Liver (tissue), 8 donors: ENCODE measurements at regions not wholly inside any gene's neighbourhood (a gene's known extent, or its start where the extent isn't known, plus 50 kb on each side); places are given as distances from the start of the nearest gene placed in this dataset.

Experiments
- DNase-seq: peaks from one replicate; pipeline ENCODE4 v3.0.0-alpha.2; 2017; ENCODE audit warnings: low spot score
- H3K27ac ChIP-seq, 2 donors: one replicate each; pipeline ENCODE4 v1.7.0; 2013; ENCODE audit warnings: inconsistent platforms in 2 of 2, low read length in 2 of 2, control low read depth in 1 of 2, low read depth in 1 of 2, mild to moderate bottlenecking in 1 of 2
- H3K27me3 ChIP-seq, 4 donors: one replicate each; pipeline versions ENCODE4 v1.6.1 to v1.7.0; 2013; ENCODE audit warnings: low read length in 3 of 4, inconsistent platforms in 1 of 4, mild to moderate bottlenecking in 1 of 4, moderate library complexity in 1 of 4; ENCODE audit not compliant: control insufficient read depth in 4 of 4, insufficient read depth in 4 of 4
- H3K36me3 ChIP-seq, 4 donors: one replicate each; pipeline versions ENCODE4 v1.6.1 to v1.7.0; 2013; ENCODE audit warnings: low read length in 3 of 4, mild to moderate bottlenecking in 3 of 4, low read depth in 1 of 4, moderate library complexity in 1 of 4; ENCODE audit not compliant: control insufficient read depth in 4 of 4, insufficient read depth in 3 of 4
- H3K4me1 ChIP-seq, 4 donors: one replicate each; pipeline versions ENCODE4 v1.6.1 to v1.7.0; 2013; ENCODE audit warnings: low read length in 3 of 4, mild to moderate bottlenecking in 3 of 4, moderate library complexity in 1 of 4; ENCODE audit not compliant: control insufficient read depth in 4 of 4, insufficient read depth in 4 of 4
- H3K4me3 ChIP-seq, 3 donors: one replicate each; pipeline versions ENCODE4 v1.6.1 to v1.7.0; 2013; ENCODE audit warnings: low read length in 3 of 3, control low read depth in 1 of 3, low read depth in 1 of 3, mild to moderate bottlenecking in 1 of 3
- H3K9ac ChIP-seq, 2 donors: one replicate each; pipeline ENCODE4 v1.7.0; 2013; ENCODE audit warnings: low read length in 2 of 2, mild to moderate bottlenecking in 2 of 2, moderate library complexity in 2 of 2, control low read depth in 1 of 2, low read depth in 1 of 2
- H3K9me3 ChIP-seq, 4 donors: one replicate each; pipeline versions ENCODE4 v1.6.1 to v1.7.0; 2013; ENCODE audit warnings: low read length in 3 of 4; ENCODE audit not compliant: control insufficient read depth in 4 of 4
- ATF3 ChIP-seq: IDR thresholded peaks from 2 replicates; pipeline ENCODE4 v1.6.1; 2016; ENCODE audit warnings: antibody characterized with exemption
- CTCF ChIP-seq: fragments of 150-350 bp; IDR thresholded peaks from 2 replicates; pipeline ENCODE4 v1.5.1; 2017; ENCODE audit warnings: improper control_type of control experiment, low read depth, low read length; ENCODE audit not compliant: missing input control
- EGR1 ChIP-seq, 2 donors: IDR thresholded peaks; 2 replicates each; pipeline ENCODE4 v1.6.1; 2016 to 2018; ENCODE audit warnings: antibody characterized with exemption in 2 of 2, low read depth in 2 of 2
- FOXA1 ChIP-seq: IDR thresholded peaks from 2 replicates; pipeline ENCODE4 v1.6.1; 2016; ENCODE audit warnings: antibody characterized with exemption
- FOXA2 ChIP-seq: IDR thresholded peaks from 2 replicates; pipeline ENCODE4 v1.6.1; 2016; ENCODE audit warnings: antibody characterized with exemption
- GABPA ChIP-seq, 2 donors: IDR thresholded peaks in 1 of 2; conservative IDR thresholded peaks in 1 of 2; 2 replicates each; pipeline ENCODE4 v1.6.1; 2016; ENCODE audit warnings: antibody characterized with exemption in 2 of 2, mild to moderate bottlenecking in 1 of 2, moderate library complexity in 1 of 2
- HNF4A ChIP-seq, 2 donors: conservative IDR thresholded peaks; 2 replicates each; pipeline ENCODE4 v1.6.1; 2016; ENCODE audit warnings: antibody characterized with exemption in 2 of 2, mild to moderate bottlenecking in 2 of 2
- HNF4G ChIP-seq: IDR thresholded peaks from 2 replicates; pipeline ENCODE4 v1.6.1; 2016; ENCODE audit warnings: antibody characterized with exemption
- JUND ChIP-seq, 2 donors: IDR thresholded peaks; 2 replicates each; pipeline ENCODE4 v1.6.1; 2016; ENCODE audit warnings: antibody characterized with exemption in 2 of 2
- MAX ChIP-seq: IDR thresholded peaks from 2 replicates; pipeline ENCODE4 v1.6.1; 2016; ENCODE audit warnings: antibody characterized with exemption
- NR2F2 ChIP-seq: IDR thresholded peaks from 2 replicates; pipeline ENCODE4 v1.6.1; 2016; ENCODE audit warnings: antibody characterized with exemption
- RAD21 ChIP-seq, 2 donors: IDR thresholded peaks; 2 replicates each; pipeline ENCODE4 v1.6.1; 2016; ENCODE audit warnings: antibody characterized with exemption in 2 of 2, mild to moderate bottlenecking in 2 of 2
- REST ChIP-seq: IDR thresholded peaks from 2 replicates; pipeline ENCODE4 v1.6.1; 2016; ENCODE audit warnings: antibody characterized with exemption, mild to moderate bottlenecking
- RXRA ChIP-seq, 2 donors: IDR thresholded peaks; 2 replicates each; pipeline ENCODE4 v1.6.1; 2017 to 2018; ENCODE audit warnings: antibody characterized with exemption in 2 of 2, mild to moderate bottlenecking in 1 of 2
- SP1 ChIP-seq: IDR thresholded peaks from 2 replicates; pipeline ENCODE4 v1.6.1; 2018; ENCODE audit warnings: antibody characterized with exemption, mild to moderate bottlenecking
- TAF1 ChIP-seq: conservative IDR thresholded peaks from 2 replicates; pipeline ENCODE4 v1.6.1; 2016; ENCODE audit warnings: antibody characterized with exemption, mild to moderate bottlenecking
- YY1 ChIP-seq: IDR thresholded peaks from 2 replicates; pipeline ENCODE4 v1.6.1; 2016; ENCODE audit warnings: antibody characterized with exemption, mild to moderate bottlenecking
- ZBTB33 ChIP-seq: IDR thresholded peaks from 2 replicates; pipeline ENCODE4 v1.6.1; 2016; ENCODE audit warnings: antibody characterized with exemption
- WGBS: extraction: QIAGEN DNeasy Blood & Tissue Kit; methylation state at CpG from one replicate; pipeline ENCODE4 v1.1.7; 2013; 5-methylcytosine and 5-hydroxymethylcytosine counted together
- donor health status: healthy.
- donor health status: healthy.
- donor health status: healthy.
- donor health status: healthy.
- donor health status: healthy.

GRCh38 chr9:100689635-100690034 is 111.8 kb downstream of the CAVIN4 start:
- H3K9ac ChIP-seq, result no peak overlapping the region
- H3K36me3 ChIP-seq, result no peaks in the 10 kb centered on the region
- 63% methylated on average over 3 of the region's 3 CpGs for WGBS
- H3K27ac ChIP-seq, result no peak overlapping the region
- H3K9me3 ChIP-seq, result no peaks in the 10 kb centered on the region
- no peak overlapping the region for H3K4me3 ChIP-seq
- DNase-seq, result no peak
- no peaks in the 10 kb centered on the region for H3K4me1 ChIP-seq
- TF ChIP-seq ZBTB33, result no peak
- no peak for TF ChIP-seq MAX
- no peak for TF ChIP-seq HNF4G
- no peak for TF ChIP-seq ATF3
- no peak for TF ChIP-seq GABPA (IDR thresholded peaks at IDR 0.05 in 1 of 2, conservative IDR thresholded peaks at IDR 0.05 in 1 of 2)
- no peak for TF ChIP-seq TAF1
- TF ChIP-seq SP1, result no peak
- TF ChIP-seq CTCF, result no peak
- TF ChIP-seq RXRA (IDR thresholded peaks at IDR 0.05), result no peak
- TF ChIP-seq JUND (IDR thresholded peaks at IDR 0.05), result no peak
- no peak for TF ChIP-seq RAD21 (IDR thresholded peaks at IDR 0.05)
- H3K27me3 ChIP-seq, result peaks cover 0 to 2% (median 0%) of the 10 kb centered on the region in 4 donors

- 92% methylated on average over 5 of the region's 5 CpGs for WGBS
Measured at GRCh38 chr9:100690438-100690837, 112.6 kb downstream of the CAVIN4 start.

More at GRCh38 chr9:100690438-100690837, 112.6 kb downstream of the CAVIN4 start:
- no peak overlapping the region for H3K27ac ChIP-seq
- no peak for DNase-seq
- H3K36me3 ChIP-seq, result no peaks in the 10 kb centered on the region
- H3K4me1 ChIP-seq, result no peaks in the 10 kb centered on the region
- no peak overlapping the region for H3K9ac ChIP-seq
- no peaks in the 10 kb centered on the region for H3K9me3 ChIP-seq
- peaks cover 0 to 2% (median 0%) of the 10 kb centered on the region in 4 donors for H3K27me3 ChIP-seq
- no peak overlapping the region for H3K4me3 ChIP-seq
- TF ChIP-seq HNF4G (no peak), FOXA1 (no peak), YY1 (no peak), FOXA2 (no peak), ZBTB33 (no peak), EGR1 (IDR thresholded peaks at IDR 0.05; ENCODE audit: low read depth in 2 of 2) (no peak), TAF1 (no peak), MAX (no peak), RAD21 (IDR thresholded peaks at IDR 0.05) (no peak), REST (no peak), HNF4A (conservative IDR thresholded peaks at IDR 0.05) (no peak), NR2F2 (no peak), SP1 (no peak), JUND (IDR thresholded peaks at IDR 0.05) (no peak), ATF3 (no peak), CTCF (no peak), GABPA (IDR thresholded peaks at IDR 0.05 in 1 of 2, conservative IDR thresholded peaks at IDR 0.05 in 1 of 2) (no peak), RXRA (IDR thresholded peaks at IDR 0.05) (no peak)
